AG08396 (cell line): ENCODE measurements at regions not wholly inside any gene's neighbourhood (a gene's known extent, or its start where the extent isn't known, plus 50 kb on each side); places are given as distances from the start of the nearest gene placed in this dataset.

Experiments used
- DNase-seq: peaks from one replicate; pipeline ENCODE4 v3.0.0; 2012; ENCODE audit warnings: low spot score, mixed read lengths

- no peak for DNase-seq
Observed at GRCh38 chr2:19846567-19846966, 55.2 kb downstream of the TTC32 start.

GRCh38 chr2:19846030-19846429 lies 55.8 kb downstream of the TTC32 start:
- DNase-seq, result no peak

GRCh38 chr2:19845323-19845920 lies 56.4 kb downstream of the TTC32 start:
- DNase-seq, result no peak

- no peak for DNase-seq
Observed at GRCh38 chr2:19844750-19845149, 57.0 kb downstream of the TTC32 start.

- no peak for DNase-seq
Observed at GRCh38 chr2:19843992-19844515, 57.7 kb downstream of the TTC32 start.

- no peak for DNase-seq
Observed at GRCh38 chr2:19841918-19842693, 59.7 kb downstream of the TTC32 start.

GRCh38 chr2:19839438-19839837 lies 62.3 kb downstream of the TTC32 start:
- DNase-seq, result no peak

GRCh38 chr2:19838616-19839015 lies 63.2 kb downstream of the TTC32 start:
- DNase-seq, result no peak

GRCh38 chr2:19837235-19837766 lies 64.5 kb downstream of the TTC32 start:
- no peak for DNase-seq

- DNase-seq, result no peak
Observed at GRCh38 chr2:19835781-19836281, 66.0 kb downstream of the TTC32 start.

- DNase-seq, result no peak
Observed at GRCh38 chr2:19833978-19834377, 67.8 kb downstream of the TTC32 start.

- DNase-seq, result no peak
Observed at GRCh38 chr2:19829672-19830071, 72.1 kb downstream of the TTC32 start.

GRCh38 chr2:19826874-19827273 lies 74.9 kb downstream of the TTC32 start:
- DNase-seq, result no peak

- no peak for DNase-seq
Observed at GRCh38 chr2:19823507-19823906, 78.3 kb downstream of the TTC32 start.

GRCh38 chr2:19819097-19820065 lies 82.4 kb downstream of the TTC32 start:
- peak; percentile 32 for DNase-seq

- no peak for DNase-seq
Observed at GRCh38 chr2:19818543-19818942, 83.2 kb downstream of the TTC32 start.

- no peak for DNase-seq
Observed at GRCh38 chr2:19818039-19818438, 83.7 kb downstream of the TTC32 start.

- DNase-seq, result no peak
Observed at GRCh38 chr2:19815746-19816145, 86.0 kb downstream of the TTC32 start.

GRCh38 chr2:19812166-19812565 lies 89.6 kb downstream of the TTC32 start:
- DNase-seq, result no peak

- DNase-seq, result no peak
Observed at GRCh38 chr2:19811186-19811585, 90.6 kb downstream of the TTC32 start.

- DNase-seq, result no peak
Observed at GRCh38 chr2:19810637-19811036, 91.1 kb downstream of the TTC32 start.

GRCh38 chr2:19810148-19810547 lies 91.6 kb downstream of the TTC32 start:
- DNase-seq, result no peak
